Activated CD4-positive, alpha-beta memory T cell treated with anti-CD3 and anti-CD28 coated beads for 36 hours (primary cell): ENCODE measurements at regions not wholly inside any gene's neighbourhood (a gene's known extent, or its start where the extent isn't known, plus 50 kb on each side); places are given as distances from the start of the nearest gene placed in this dataset.

ENCODE experiments used
- CTCF ChIA-PET: fragments of 350-600 bp; sonication (Branson Sonifier 250); formaldehyde crosslinking; loops from one replicate; lab custom pipeline; 2021; ENCODE audit warnings: antibody characterized with exemption, inconsistent platforms; lab: Charles Lee
- POLR2A ChIA-PET: fragments of 350-600 bp; sonication (Branson Sonifier 250); formaldehyde crosslinking; loops from one replicate; lab custom pipeline; 2021; ENCODE audit warnings: antibody characterized with exemption; lab: Charles Lee
- DNase-seq: peaks from one replicate; pipeline ENCODE4 v3.0.0-alpha.2; 2020
- H3K27ac Mint-ChIP-seq: one replicate; pipeline ENCODE4 v1.8.0; 2021; ENCODE audit warnings: mixed read lengths
- H3K27me3 Mint-ChIP-seq: one replicate; pipeline ENCODE4 v1.8.0; 2021; ENCODE audit warnings: mixed read lengths
- H3K36me3 Mint-ChIP-seq: one replicate; pipeline ENCODE4 v1.8.0; 2021; ENCODE audit warnings: mixed read lengths
- H3K4me1 Mint-ChIP-seq: one replicate; pipeline ENCODE4 v1.8.0; 2021; ENCODE audit warnings: low read depth, mixed read lengths
- H3K4me3 Mint-ChIP-seq: one replicate; pipeline ENCODE4 v1.8.0; 2021; ENCODE audit warnings: mild to moderate bottlenecking, mixed read lengths
- H3K9me3 Mint-ChIP-seq: one replicate; pipeline ENCODE4 v1.8.0; 2021; ENCODE audit warnings: mixed read lengths
- intact Hi-C: fragments of 100-400 bp; cut with micrococcal nuclease; formaldehyde crosslinking; loops from one replicate; pipeline ENCODE4 v1.15.1; 2023

DNA sequence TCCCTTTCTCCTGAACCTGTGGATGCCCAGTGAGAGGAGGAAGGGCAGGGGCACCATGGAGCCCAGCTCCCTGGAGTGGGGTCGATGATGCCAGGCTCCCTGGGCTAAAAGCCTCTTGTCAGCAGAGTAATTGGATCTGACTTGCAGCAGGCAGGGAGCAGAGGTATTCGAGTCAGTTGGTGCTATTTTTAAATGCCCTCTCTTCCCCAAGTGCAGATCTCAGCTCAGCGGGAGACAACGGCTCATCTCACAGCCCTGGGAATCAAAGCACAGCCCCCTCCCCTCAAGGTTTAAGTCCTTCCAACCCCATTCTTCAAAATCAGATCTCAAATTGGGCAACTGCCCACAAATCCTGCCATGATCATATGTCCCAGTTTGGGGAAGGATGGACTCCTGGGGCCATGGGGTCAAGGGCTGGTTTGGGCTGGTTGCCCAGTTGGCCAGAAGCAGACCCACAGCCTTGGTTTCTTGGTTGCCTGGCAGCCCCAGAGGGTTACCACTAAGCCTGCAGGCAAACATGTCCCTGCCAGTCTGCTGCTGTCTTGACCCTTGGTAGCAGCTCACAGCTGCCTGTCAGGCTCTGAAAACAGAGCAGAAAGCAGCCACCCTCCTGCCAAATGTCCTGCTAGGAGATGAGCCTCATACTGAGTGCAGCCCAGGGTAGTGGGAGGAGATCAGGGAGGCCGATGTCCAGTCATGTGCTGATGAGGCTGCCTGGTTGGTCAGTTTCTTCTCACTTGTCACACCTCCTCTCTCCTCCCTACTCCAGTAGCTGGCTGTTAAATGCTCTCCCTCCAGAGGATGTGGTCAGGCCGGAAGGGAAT is 244.9 kb downstream of the LOXHD1 start:
- CTCF ChIA-PET: no interaction called here
- Mint-ChIP-seq H3K9me3 (no peaks in the 10 kb centered on the region), H3K27me3 (no peaks in the 10 kb centered on the region), H3K27ac (no peak overlapping the region), H3K4me1 (no peaks in the 10 kb centered on the region), H3K4me3 (no peak overlapping the region), H3K36me3 (no peaks in the 10 kb centered on the region)
- no peak for DNase-seq
- intact Hi-C loops: no loop called here
- POLR2A ChIA-PET: no interaction called here

DNA sequence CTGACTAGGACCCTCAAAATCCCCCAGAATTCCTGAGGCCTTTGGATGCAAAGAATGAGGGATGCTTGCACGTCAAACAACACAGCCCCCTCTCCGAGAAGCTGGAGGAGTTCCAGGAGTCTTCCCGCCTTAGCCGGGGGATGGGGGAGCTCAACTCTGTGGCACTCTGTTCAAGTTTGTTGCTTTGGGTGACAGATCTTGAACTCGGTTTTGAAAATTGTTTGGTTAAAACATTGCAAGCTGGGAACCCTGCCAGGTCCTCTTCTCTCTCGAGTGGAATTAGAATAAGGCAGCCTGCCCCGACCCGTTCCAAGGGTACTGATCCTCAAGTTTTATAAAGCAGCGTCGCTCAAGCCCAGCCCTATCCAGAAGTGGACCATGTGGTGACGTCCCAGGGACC is 244.1 kb downstream of the LOXHD1 start:
- H3K36me3 Mint-ChIP-seq: no peaks in the 10 kb centered on the region
- H3K27ac Mint-ChIP-seq: no peak overlapping the region
- no peak overlapping the region for H3K4me3 Mint-ChIP-seq
- ChIA-PET CTCF (no interaction called here), POLR2A (no interaction called here)
- DNase-seq: no peak
- no peaks in the 10 kb centered on the region for H3K9me3 Mint-ChIP-seq
- no peaks in the 10 kb centered on the region for H3K4me1 Mint-ChIP-seq
- H3K27me3 Mint-ChIP-seq: no peaks in the 10 kb centered on the region
- intact Hi-C loops: no loop called here

DNA sequence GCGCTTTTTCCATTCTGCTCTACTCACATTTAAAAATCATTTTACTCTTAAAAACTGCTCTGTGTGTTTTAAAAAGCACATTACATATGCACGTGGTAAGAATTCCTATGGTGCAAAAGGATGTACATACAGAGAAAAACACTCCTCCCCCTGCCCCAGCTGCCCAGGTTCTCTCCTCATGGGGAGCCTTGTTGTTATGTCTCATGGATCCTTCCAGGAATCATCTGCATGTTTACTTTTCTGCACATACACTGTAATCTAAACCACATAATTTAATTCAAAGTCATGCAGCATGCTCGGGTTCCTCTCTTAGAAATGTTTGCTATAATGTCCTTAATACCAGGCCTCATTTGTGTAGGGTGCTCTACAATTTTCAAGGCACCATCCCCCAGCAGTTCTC is 243.3 kb downstream of the LOXHD1 start:
- H3K4me3 Mint-ChIP-seq: no peak overlapping the region
- no peaks in the 10 kb centered on the region for H3K27me3 Mint-ChIP-seq
- no peaks in the 10 kb centered on the region for H3K36me3 Mint-ChIP-seq
- intact Hi-C loops: no loop called here
- DNase-seq: no peak
- ChIA-PET POLR2A (no interaction called here), CTCF (no interaction called here)
- no peaks in the 10 kb centered on the region for H3K9me3 Mint-ChIP-seq
- H3K4me1 Mint-ChIP-seq: no peaks in the 10 kb centered on the region
- H3K27ac Mint-ChIP-seq: no peak overlapping the region

DNA sequence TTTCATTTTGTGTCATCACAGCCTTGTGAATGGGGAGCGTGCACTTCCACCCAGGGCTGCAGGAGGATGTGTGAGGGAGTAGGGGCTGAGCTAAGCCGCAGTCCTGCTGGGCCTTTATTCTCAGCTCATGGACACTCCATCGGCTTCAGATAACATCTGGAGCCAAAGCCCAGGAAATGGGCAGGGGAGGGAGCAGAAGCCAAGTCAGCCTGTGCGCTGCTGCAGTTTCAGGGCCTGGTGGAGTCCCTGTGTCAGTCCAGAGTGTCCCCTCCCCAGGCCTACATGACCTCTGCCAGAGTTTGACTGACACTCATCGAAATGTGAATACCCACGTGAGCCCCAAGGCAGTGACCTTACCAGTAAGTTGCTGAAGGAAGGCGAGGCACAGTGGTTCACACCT is 242.2 kb downstream of the LOXHD1 start:
- Mint-ChIP-seq H3K36me3 (no peaks in the 10 kb centered on the region), H3K9me3 (no peaks in the 10 kb centered on the region), H3K27me3 (no peaks in the 10 kb centered on the region), H3K4me1 (no peaks in the 10 kb centered on the region), H3K27ac (no peak overlapping the region), H3K4me3 (no peak overlapping the region)
- DNase-seq: no peak
- intact Hi-C loops: no loop called here
- CTCF ChIA-PET: interaction anchor here (0.7 kb wide), 1 partner anchor 30 kb away, joined by 3 read pairs; no protein-coding TSS in a partner anchor
- POLR2A ChIA-PET: no interaction called here

DNA sequence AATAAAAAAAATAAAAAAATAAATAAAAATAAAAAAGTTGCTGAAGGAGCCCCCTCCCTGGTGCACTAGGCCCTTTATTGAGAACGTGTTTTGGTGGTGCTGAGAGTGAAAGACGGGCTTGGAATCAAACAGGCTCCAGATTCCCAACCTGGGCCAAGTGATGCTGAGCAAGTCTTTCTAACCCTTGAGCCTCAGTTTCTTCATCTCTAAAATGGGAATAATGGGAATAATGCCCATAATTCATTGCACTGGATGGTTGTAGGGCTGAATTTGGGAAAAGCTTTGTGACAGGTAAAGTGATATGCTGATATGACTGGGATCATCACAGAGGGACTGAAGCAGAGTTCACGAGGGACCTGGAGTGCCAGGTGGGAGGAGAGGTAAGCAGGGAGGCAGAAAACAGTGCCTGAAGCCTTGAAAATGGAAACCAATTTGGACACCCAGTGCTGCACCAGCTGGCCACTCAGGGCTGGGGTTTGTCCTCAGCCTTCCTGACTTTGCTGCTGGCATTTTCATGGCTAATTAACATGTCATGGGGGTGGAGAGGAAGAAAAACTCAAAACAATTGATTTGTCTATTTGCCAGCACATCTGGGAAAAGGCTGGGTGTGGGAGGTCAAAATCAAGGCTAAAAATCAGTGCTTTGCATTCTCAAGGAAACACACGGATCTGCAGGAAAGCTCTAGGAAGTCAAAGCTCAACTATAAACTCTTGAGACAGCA is 241.3 kb downstream of the LOXHD1 start:
- CTCF ChIA-PET: no interaction called here
- H3K4me3 Mint-ChIP-seq: no peak overlapping the region
- no peaks in the 10 kb centered on the region for H3K4me1 Mint-ChIP-seq
- POLR2A ChIA-PET: no interaction called here
- intact Hi-C loops: no loop called here
- no peak overlapping the region for H3K27ac Mint-ChIP-seq
- H3K9me3 Mint-ChIP-seq: no peaks in the 10 kb centered on the region
- no peak for DNase-seq
- no peaks in the 10 kb centered on the region for H3K27me3 Mint-ChIP-seq
- H3K36me3 Mint-ChIP-seq: no peaks in the 10 kb centered on the region

DNA sequence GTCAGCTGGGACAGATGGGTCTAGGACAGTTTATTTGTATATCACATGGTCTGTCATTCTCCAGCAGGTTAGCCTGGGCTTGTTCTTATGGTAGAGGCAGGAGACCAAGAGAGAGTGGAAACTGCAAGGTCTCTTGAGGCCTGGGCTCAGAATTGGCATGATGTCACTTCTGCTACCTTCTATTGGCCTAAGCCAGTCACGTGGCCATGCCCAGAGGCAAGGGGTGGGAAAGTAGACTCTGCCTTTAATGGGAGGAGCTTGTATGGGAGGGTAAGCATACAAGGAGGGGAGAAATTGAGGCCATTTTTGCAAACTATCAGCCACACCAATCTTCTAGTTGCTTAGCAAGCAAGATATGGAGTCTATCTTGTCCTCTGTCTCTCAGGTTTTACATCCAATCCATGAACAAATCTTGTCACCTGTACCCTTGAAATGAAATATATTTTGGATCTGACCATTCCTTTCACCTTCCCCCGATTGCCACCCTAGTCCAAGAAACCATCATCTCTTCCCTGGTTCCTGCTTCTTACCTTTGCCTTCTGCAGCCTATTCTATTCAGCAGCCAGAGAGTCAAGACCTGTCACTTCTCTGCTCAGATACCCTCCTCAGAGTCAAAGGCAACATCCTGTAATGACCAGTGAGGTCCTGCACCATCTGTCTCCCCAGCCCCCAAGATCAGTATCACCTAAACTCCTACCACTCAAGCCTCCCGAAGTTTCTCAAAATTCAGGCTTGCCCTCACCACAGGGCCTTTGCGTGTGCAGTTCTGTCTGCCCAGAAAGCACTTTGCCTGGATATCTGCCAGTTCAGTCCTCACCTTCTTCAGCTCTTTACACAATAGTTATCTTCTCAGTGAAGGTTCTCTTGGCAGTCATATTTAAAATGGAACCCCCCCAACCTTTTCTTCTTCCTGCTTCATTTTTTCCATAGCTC is 240.0 kb downstream of the LOXHD1 start:
- DNase-seq: no peak
- ChIA-PET POLR2A (no interaction called here), CTCF (no interaction called here)
- H3K36me3 Mint-ChIP-seq: no peaks in the 10 kb centered on the region
- no peak overlapping the region for H3K4me3 Mint-ChIP-seq
- no peak overlapping the region for H3K27ac Mint-ChIP-seq
- H3K4me1 Mint-ChIP-seq: no peaks in the 10 kb centered on the region
- intact Hi-C loops: no loop called here
- no peaks in the 10 kb centered on the region for H3K27me3 Mint-ChIP-seq
- H3K9me3 Mint-ChIP-seq: no peaks in the 10 kb centered on the region

DNA sequence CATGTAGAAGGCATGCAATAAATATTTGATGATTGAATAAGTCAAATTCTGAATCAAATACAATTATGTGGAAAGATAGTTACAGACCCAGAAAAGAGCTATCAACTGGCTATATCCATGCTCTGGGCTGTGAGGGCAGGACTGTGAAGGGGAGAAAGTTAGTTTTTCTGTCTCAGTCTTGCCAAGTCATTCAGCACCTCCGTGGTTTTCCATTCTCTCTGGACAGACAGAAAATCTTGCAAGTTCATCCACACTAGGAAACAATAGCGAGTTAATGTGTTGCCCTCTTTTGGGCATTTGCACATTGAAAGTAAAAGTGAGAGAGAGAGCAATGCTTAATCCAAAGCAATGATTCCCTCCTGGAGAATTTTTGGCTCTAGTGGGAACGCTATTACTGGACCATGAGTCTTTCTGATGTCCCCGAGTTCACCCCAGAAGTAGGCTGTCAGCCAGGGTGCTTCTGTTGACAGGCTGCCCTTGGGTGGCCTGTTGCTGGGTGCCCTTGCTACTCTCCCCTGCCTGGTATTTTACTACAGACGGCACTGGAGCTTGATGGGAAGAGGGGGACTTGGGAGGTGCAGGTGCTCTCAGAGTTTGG is 238.3 kb downstream of the LOXHD1 start:
- DNase-seq: no peak
- Mint-ChIP-seq H3K4me1 (peaks cover 2% of the 10 kb centered on the region), H3K9me3 (no peaks in the 10 kb centered on the region), H3K27ac (no peak overlapping the region), H3K36me3 (no peaks in the 10 kb centered on the region), H3K4me3 (no peak overlapping the region), H3K27me3 (no peaks in the 10 kb centered on the region)
- intact Hi-C loops: no loop called here
- CTCF ChIA-PET: no interaction called here
- POLR2A ChIA-PET: no interaction called here

DNA sequence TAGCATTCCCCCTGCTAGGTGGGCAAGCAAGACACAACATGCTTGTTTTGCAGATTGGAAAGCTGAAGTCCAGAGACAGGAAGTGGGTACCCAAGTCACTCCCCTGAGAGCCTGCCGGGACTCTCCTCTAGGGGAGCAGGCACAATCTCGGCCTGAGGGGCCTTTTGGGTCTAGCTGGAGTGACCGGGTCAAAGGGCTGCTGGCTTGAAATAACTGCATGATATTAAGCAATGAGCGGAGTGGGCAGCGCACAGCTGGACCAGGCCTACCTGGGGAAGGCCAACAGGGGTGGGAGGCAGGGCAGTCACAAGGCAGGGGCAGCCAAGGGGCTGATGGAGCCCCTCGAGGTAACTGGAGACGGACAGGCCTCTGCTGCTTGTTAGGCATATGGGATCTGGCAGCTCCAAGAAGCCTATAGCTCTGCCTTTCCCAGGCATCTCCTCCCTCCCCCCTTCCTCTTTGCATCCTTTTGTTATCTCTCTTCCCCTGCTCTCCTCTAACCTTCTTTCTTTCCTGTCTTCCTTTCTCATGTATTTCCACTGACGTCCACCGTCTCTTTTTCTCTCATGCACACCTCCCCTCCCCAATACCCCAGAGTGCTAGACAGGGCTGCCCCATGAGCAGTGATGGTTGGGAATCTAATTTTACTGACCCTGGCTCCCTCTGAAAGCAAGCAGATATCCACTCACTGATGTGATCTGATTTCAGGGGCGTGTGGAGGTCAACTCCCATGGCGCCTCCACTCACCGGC is 237.5 kb downstream of the LOXHD1 start:
- no peak for DNase-seq

DNA sequence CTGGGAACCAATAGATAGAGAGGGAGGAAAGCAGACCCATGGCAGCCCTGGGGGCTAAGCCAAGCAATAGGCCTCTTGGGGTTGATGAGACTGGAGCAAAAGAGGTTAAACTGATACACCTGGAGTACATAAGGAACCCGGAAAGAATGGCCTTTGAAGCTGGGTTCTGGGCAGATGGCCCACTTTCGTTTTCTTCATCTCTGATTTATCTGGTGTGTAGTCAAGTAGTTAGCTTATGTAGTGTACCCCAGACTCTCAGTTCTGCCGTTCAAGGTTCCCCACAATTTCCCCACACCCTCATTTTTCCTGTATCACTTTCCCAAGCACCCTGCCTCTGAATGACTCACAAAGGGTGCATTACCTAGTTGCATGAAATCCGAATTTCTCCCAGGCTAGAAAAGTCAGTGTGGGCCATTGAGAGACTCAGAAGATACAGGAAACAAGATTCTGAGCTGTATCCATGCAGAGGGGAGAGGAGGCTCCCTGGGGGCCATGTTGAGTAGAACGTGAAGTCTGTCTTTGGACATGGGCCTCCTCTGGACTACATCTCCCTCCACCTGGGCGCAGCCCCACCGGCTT is 235.0 kb downstream of the LOXHD1 start:
- H3K4me3 Mint-ChIP-seq: no peak overlapping the region
- no peaks in the 10 kb centered on the region for H3K36me3 Mint-ChIP-seq
- no peaks in the 10 kb centered on the region for H3K27me3 Mint-ChIP-seq
- ChIA-PET POLR2A (no interaction called here), CTCF (no interaction called here)
- intact Hi-C loops: no loop called here
- H3K4me1 Mint-ChIP-seq: peaks cover 2% of the 10 kb centered on the region
- no peak overlapping the region for H3K27ac Mint-ChIP-seq
- DNase-seq: no peak
- H3K9me3 Mint-ChIP-seq: no peaks in the 10 kb centered on the region

More for the DNA sequence above, 237.5 kb downstream of the LOXHD1 start:
- Mint-ChIP-seq H3K4me3 (no peak overlapping the region), H3K27me3 (no peaks in the 10 kb centered on the region), H3K36me3 (no peaks in the 10 kb centered on the region), H3K27ac (no peak overlapping the region), H3K9me3 (no peaks in the 10 kb centered on the region), H3K4me1 (peaks cover 2% of the 10 kb centered on the region)
- intact Hi-C loops: no loop called here
- POLR2A ChIA-PET: no interaction called here
- CTCF ChIA-PET: no interaction called here

DNA sequence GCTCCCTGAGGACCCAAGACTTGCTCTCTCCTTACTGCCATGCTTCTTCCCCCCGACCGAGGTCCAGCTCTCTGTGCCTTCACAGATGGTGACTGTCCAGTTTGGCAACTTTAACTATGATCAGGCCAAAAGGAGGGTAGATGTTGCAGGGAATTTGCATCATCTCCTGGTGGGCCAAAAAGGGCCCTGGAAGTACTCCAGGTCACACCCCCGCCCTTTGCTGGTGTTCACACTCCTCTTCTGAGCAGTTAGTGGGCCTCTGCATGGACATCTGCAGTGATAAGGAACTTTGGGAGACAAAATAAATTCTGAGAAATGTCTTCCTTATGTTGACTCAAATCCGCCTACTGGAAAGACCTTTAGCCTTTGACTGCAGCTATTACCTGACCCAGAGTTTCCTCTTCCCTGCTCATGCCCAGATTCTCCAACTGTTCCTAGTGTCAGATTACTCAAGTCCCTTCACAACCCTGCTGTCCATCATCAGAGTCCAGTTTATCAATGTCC is 234.4 kb downstream of the LOXHD1 start:
- H3K27ac Mint-ChIP-seq: no peak overlapping the region
- ChIA-PET POLR2A (no interaction called here), CTCF (no interaction called here)
- H3K9me3 Mint-ChIP-seq: no peaks in the 10 kb centered on the region
- no peaks in the 10 kb centered on the region for H3K36me3 Mint-ChIP-seq
- intact Hi-C loops: no loop called here
- DNase-seq: no peak
- H3K4me1 Mint-ChIP-seq: peaks cover 2% of the 10 kb centered on the region
- H3K27me3 Mint-ChIP-seq: no peaks in the 10 kb centered on the region
- no peak overlapping the region for H3K4me3 Mint-ChIP-seq

DNA sequence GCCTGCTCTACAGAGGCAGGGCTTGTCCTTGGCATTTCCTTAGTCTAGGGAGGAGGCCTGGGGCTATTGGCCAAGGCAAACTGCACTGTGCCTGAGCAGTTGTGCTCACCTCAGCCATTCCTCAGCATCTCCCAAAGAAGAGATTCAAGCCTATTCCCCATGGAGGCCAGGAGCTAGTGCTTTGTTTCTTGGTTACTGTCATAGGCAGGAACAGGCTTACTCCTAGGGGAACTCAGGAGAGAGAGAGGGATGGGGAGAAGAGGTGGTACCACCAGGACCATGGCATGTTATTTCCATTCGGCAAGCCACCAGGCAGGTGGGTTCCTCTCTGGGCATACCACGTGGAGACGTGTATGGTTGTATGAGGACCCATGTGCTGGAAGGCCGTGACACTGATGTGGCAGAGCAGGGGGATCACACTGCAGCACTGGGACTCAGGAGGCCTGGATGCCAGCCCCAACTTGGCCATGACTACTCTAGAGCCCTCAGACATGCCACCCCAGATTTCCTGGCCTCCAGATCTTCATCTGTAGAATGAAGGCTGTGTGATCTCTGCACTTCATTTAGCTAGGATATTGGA is 233.7 kb downstream of the LOXHD1 start:
- H3K36me3 Mint-ChIP-seq: no peaks in the 10 kb centered on the region
- H3K4me1 Mint-ChIP-seq: peaks cover 2% of the 10 kb centered on the region
- DNase-seq: no peak
- POLR2A ChIA-PET: no interaction called here
- CTCF ChIA-PET: no interaction called here
- no peaks in the 10 kb centered on the region for H3K27me3 Mint-ChIP-seq
- no peaks in the 10 kb centered on the region for H3K9me3 Mint-ChIP-seq
- H3K27ac Mint-ChIP-seq: no peak overlapping the region
- no peak overlapping the region for H3K4me3 Mint-ChIP-seq
- intact Hi-C loops: no loop called here
